ENCODE measurements at regions not wholly inside any gene's neighbourhood (a gene's known extent, or its start where the extent isn't known, plus 50 kb on each side); places are given as distances from the start of the nearest gene placed in this dataset.

GRCh38 chr4:162727232-162727631 lies 439.5 kb downstream of the NAF1 start:
- no peak for FAIRE-seq

More at GRCh38 chr4:162727232-162727631, 439.5 kb downstream of the NAF1 start:
- Histone ChIP-seq H2BK12ac (ENCODE audit: low read depth, low read length) (no peak overlapping the region), H3K79me1 (ENCODE audit: low read depth, low read length) (no peaks in the 10 kb centered on the region), H2AFZ (ENCODE audit: low read length) (no peak overlapping the region), H2BK5ac (ENCODE audit: low read depth, low read length) (no peak overlapping the region), H3K9ac (replicated peaks in 1 of 4; ENCODE audit: extremely low read depth in 1 of 4, low read depth in 3 of 4, low read length in 3 of 4) (no peak overlapping the region), H3K4me1 (replicated peaks in 1 of 4; ENCODE audit: control insufficient read depth in 3 of 4, insufficient read depth in 4 of 4, low read length in 3 of 4) (no peaks in the 10 kb centered on the region), H3K18ac (ENCODE audit: extremely low read depth, low read length) (no peak overlapping the region), H3K4ac (replicated peaks; ENCODE audit: insufficient read length, low read depth, low read length) (no peak overlapping the region), H4K91ac (replicated peaks; ENCODE audit: insufficient read length, low read length) (no peak overlapping the region), H3K27me3 (replicated peaks in 1 of 4; ENCODE audit: control insufficient read depth in 3 of 4, extremely low read depth in 1 of 4, insufficient read depth in 3 of 4, low read length in 3 of 4) (no peaks in the 10 kb centered on the region), H4K8ac (ENCODE audit: extremely low read depth, insufficient read depth, low read length) (no peak overlapping the region), H4K20me1 (replicated peaks in 1 of 2; ENCODE audit: control insufficient read depth in 1 of 2, insufficient read depth in 2 of 2, low read length in 2 of 2) (no peaks in the 10 kb centered on the region), H3K23ac (ENCODE audit: insufficient read length) (no peak overlapping the region), H3K36me3 (ENCODE audit: control insufficient read depth in 2 of 4, insufficient read depth in 4 of 4, low read length in 3 of 4) (no peaks in the 10 kb centered on the region), H3K4me2 (ENCODE audit: insufficient read depth in 1 of 2, low read depth in 2 of 2, low read length in 2 of 2) (no peak overlapping the region), H3K4me3 (ENCODE audit: extremely low read depth in 1 of 4, insufficient read depth in 2 of 4, low read depth in 3 of 4, low read length in 4 of 4) (no peak overlapping the region), H3K79me2 (ENCODE audit: control insufficient read depth in 1 of 2, insufficient read depth in 2 of 2, low read length in 2 of 2) (no peaks in the 10 kb centered on the region), H3K27ac (ENCODE audit: low read depth, low read length) (no peak overlapping the region), H3K23me2 (ENCODE audit: low read depth, low read length) (no peaks in the 10 kb centered on the region; the same call in 1 of the 2 replicates), H2AK5ac (ENCODE audit: low read depth, low read length) (no peak overlapping the region), H2BK15ac (ENCODE audit: low read length) (no peak overlapping the region), H3K14ac (ENCODE audit: insufficient read length) (no peak overlapping the region), H3K56ac (replicated peaks; ENCODE audit: insufficient read length, low read depth, low read length) (no peak overlapping the region), H2BK20ac (ENCODE audit: low read length) (no peak overlapping the region), H4K5ac (ENCODE audit: insufficient read length, low read depth, low read length) (no peak overlapping the region), H3K9me3 (ENCODE audit: insufficient read depth in 2 of 2, low read depth in 1 of 2, low read length in 1 of 2) (no peaks in the 10 kb centered on the region), H2BK120ac (replicated peaks; ENCODE audit: low read depth, low read length) (no peak overlapping the region)
- ChIA-PET POLR2A (ENCODE audit: partially characterized antibody) (no interaction called here), CTCF (ENCODE audit: partially characterized antibody) (interaction anchor here (0.8 to 1.3 kb wide), 3 partner anchors 8 to 285 kb away, joined by 3 to 4 read pairs (median 4); no protein-coding TSS in a partner anchor)
- WGBS, 2 experiments (ENCODE audit: extremely low coverage in 1 of 2, insufficient coverage in 1 of 2, insufficient read length in 1 of 2, insufficient replicate concordance in 2 of 2, low coverage in 1 of 2, low lambda C conversion rate in 2 of 2, missing lambda C conversion rate in 1 of 2): 94% methylated on average over 8 of the region's 8 CpGs; no CpG with 5 or more reads in 1 of the 2 experiments
- TF ChIP-seq RAD21 (IDR thresholded peaks at IDR 0.05 in 1 of 2, conservative IDR thresholded peaks at IDR 0.05 in 1 of 2; ENCODE audit: low read depth in 2 of 2, low read length in 2 of 2) (peak in 1 of 2 experiments; percentile 28; a peak in 2 of 4 replicates), SP4 (IDR thresholded peaks at IDR 0.05; ENCODE audit: low read length) (no peak)
- no peak for DNase-seq (ENCODE audit: low read depth in 1 of 2, low spot score in 2 of 2)

Data from H1 (cell line).